ENCODE measurements at regions not wholly inside any gene's neighbourhood (a gene's known extent, or its start where the extent isn't known, plus 50 kb on each side); places are given as distances from the start of the nearest gene placed in this dataset.

DNA sequence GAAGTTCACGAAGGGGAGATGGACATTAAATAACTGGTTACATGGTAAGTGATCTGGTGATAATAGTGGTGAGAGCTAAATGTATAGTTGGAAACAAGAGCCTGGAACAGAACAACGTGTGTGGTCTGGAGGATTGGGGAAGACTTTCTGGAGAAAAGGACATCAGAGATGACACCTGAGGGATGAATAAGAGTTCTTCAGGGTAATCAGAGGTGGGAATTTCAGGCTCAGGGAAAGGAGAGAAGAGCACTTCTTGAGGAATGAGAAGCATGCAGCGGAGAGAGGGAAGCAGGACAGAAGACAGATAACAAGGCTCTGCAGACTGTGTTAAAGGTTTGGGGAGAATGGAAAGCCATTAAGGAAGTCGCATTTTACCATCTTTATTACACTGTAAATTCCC, 450.7 kb downstream of the TNS1 start:
- TF ChIP-seq EP300 (IDR thresholded peaks at IDR 0.05) (no peak), CTCF (IDR thresholded peaks at IDR 0.05) (no peak), POLR2A (IDR thresholded peaks at IDR 0.05) (no peak), POLR2AphosphoS5 (IDR thresholded peaks at IDR 0.05) (no peak)
- intact Hi-C loops (cut with DNase I; ENCODE audit: low total_unique reads) = no loop called here
- Histone ChIP-seq H3K4me3 (no peak overlapping the region), H3K9me3 (no peaks in the 10 kb centered on the region), H3K27ac (no peak overlapping the region), H3K27me3 (no peaks in the 10 kb centered on the region), H3K4me1 (peaks cover 0 to 5% (median 4%) of the 10 kb centered on the region in 4 donors), H3K36me3 (no peaks in the 10 kb centered on the region)
- no peak for DNase-seq
- 83 to 87% (median 86%) methylated on average over 4 of the region's 4 CpGs for WGBS, 5 donors

DNA sequence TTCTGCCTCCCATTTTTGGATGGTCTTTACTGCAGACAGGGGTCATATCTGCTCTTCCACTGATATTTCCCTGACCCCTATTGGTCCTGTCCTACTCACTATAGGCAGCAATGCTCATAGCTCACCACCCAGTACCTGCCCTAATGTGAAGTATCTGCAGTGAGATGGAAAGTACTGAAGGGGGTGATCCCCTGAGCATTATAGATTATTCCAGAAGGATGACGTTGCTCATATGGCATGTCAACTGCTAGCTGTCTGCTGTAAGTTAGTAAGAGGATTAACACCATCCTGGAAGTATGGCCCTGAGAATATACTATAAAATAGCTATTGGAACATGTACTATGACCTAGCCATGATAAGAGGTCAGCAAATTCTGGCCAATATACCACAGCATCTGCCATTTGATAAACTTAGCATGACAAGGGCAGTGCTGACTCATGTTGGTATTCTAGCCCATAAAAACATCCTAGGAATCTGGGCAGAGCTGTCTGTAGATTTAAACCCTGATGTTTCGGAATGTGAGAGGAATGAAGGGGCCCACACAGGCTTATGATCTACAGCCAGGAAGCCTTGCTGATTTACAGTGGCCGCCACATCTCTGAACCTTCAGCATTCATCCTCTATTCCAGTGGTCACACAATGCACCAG, 451.4 kb downstream of the TNS1 start:
- intact Hi-C loops (cut with DNase I; ENCODE audit: low total_unique reads) = no loop called here
- DNase-seq = peak in 1 of 2 donors; percentile 20
- no peak overlapping the region for H3K27ac ChIP-seq
- no peak overlapping the region for H3K4me3 ChIP-seq
- no peaks in the 10 kb centered on the region for H3K27me3 ChIP-seq
- TF ChIP-seq POLR2AphosphoS5 (IDR thresholded peaks at IDR 0.05) (no peak), POLR2A (IDR thresholded peaks at IDR 0.05) (no peak), EP300 (IDR thresholded peaks at IDR 0.05) (no peak), CTCF (IDR thresholded peaks at IDR 0.05) (no peak)
- no peaks in the 10 kb centered on the region for H3K36me3 ChIP-seq
- WGBS, 5 donors = 55 to 85% (median 79%) methylated on average over 3 of the region's 3 CpGs
- no peaks in the 10 kb centered on the region for H3K9me3 ChIP-seq
- H3K4me1 ChIP-seq = peaks cover 0 to 5% (median 4%) of the 10 kb centered on the region in 4 donors

GRCh38 chr2:217539126-217539525, 463.7 kb downstream of the TNS1 start:
- intact Hi-C loops (cut with DNase I; ENCODE audit: low total_unique reads) = no loop called here
- Histone ChIP-seq H3K4me1 (peaks cover 0 to 4% (median 0%) of the 10 kb centered on the region in 4 donors), H3K9me3 (no peaks in the 10 kb centered on the region), H3K36me3 (no peaks in the 10 kb centered on the region), H3K4me3 (no peak overlapping the region), H3K27ac (no peak overlapping the region), H3K27me3 (no peaks in the 10 kb centered on the region)
- TF ChIP-seq POLR2A (IDR thresholded peaks at IDR 0.05) (no peak), EP300 (IDR thresholded peaks at IDR 0.05) (no peak), CTCF (IDR thresholded peaks at IDR 0.05) (no peak), POLR2AphosphoS5 (IDR thresholded peaks at IDR 0.05) (no peak)
- no peak for DNase-seq
- WGBS, 5 donors = 57 to 74% (median 68%) methylated on average over 2 of the region's 2 CpGs

DNA sequence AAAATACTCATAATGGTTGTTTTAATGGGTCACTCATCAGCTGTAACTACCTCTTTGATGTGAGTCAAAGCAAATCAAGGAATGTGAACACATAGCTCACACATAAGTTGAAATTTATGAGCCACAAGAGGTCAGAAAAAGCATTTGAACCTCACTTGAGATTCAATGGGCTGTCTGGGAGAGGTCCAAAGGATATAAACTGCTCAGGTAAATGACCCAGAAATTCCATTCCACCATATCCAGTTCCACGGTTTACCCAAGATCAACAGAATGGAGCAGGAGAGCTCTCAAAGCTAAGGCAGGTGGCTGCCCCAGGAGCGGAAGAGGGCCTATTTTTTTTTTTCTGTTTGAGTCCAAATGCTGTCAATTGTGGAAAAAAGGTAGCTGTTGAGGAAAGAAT, 464.1 kb downstream of the TNS1 start:
- Histone ChIP-seq H3K27ac (no peak overlapping the region), H3K4me1 (peaks cover 0 to 4% (median 0%) of the 10 kb centered on the region in 4 donors), H3K4me3 (no peak overlapping the region), H3K9me3 (no peaks in the 10 kb centered on the region), H3K27me3 (no peaks in the 10 kb centered on the region), H3K36me3 (no peaks in the 10 kb centered on the region)
- TF ChIP-seq EP300 (IDR thresholded peaks at IDR 0.05) (no peak), POLR2AphosphoS5 (IDR thresholded peaks at IDR 0.05) (no peak)
- no peak for DNase-seq
- WGBS, 5 donors = 61 to 76% (median 69%) methylated on average over 2 of the region's 2 CpGs
- intact Hi-C loops (cut with DNase I; ENCODE audit: low total_unique reads) = no loop called here

GRCh38 chr2:217535957-217536708, 466.7 kb downstream of the TNS1 start:
- TF ChIP-seq POLR2AphosphoS5 (IDR thresholded peaks at IDR 0.05) = no peak
- no peak for TF ChIP-seq CTCF (IDR thresholded peaks at IDR 0.05)
- TF ChIP-seq POLR2A (IDR thresholded peaks at IDR 0.05) = no peak
- no peak for TF ChIP-seq EP300 (IDR thresholded peaks at IDR 0.05)
- peak in 1 of 2 donors; percentile 15 for DNase-seq
- H3K27ac ChIP-seq = no peak overlapping the region
- WGBS, 5 donors = 43 to 53% (median 50%) methylated on average over 6 of the region's 6 CpGs
- H3K9me3 ChIP-seq = no peaks in the 10 kb centered on the region
- intact Hi-C loops (cut with DNase I; ENCODE audit: low total_unique reads) = no loop called here
- H3K36me3 ChIP-seq = no peaks in the 10 kb centered on the region
- peaks cover 0 to 4% (median 2%) of the 10 kb centered on the region in 4 donors for H3K4me1 ChIP-seq
- no peaks in the 10 kb centered on the region for H3K27me3 ChIP-seq
- H3K4me3 ChIP-seq = no peak overlapping the region
